ENCODE measurements at regions not wholly inside any gene's neighbourhood (a gene's known extent, or its start where the extent isn't known, plus 50 kb on each side); places are given as distances from the start of the nearest gene placed in this dataset.
"Not testable (repeated sequence)": the region's sequence is repeated elsewhere in the genome, so short reads cannot be mapped to it uniquely, and the experiment has no call there.

- no peak for DNase-seq
Measured at GRCh38 chr4:116275006-116275405, 810.4 kb downstream of the TRAM1L1 start.

- no peak for DNase-seq
Measured at GRCh38 chr4:116272336-116272735, 813.0 kb downstream of the TRAM1L1 start.

GRCh38 chr4:116260931-116261330 is 824.4 kb downstream of the TRAM1L1 start:
- not testable (repeated sequence) for DNase-seq

DNA sequence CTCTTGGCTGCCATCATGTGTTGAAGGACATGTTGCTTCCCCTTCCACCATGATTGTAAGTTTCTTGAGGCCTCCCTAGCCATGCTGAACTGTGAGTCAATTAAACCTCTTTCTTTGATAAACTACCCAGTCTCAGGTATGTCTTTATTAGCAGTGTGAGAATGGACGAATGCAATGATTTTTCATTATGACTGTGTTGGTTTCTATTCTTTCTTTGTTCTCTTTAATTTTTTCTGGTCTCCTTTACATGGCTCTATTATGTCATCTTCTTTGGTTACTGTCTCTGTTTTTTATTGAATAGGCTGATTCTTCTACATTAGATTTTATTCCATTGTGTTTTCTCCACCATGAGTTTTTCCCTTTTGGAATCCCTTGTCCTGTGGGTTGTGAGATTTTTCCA is 840.6 kb downstream of the TRAM1L1 start:
- no peak for DNase-seq

DNA sequence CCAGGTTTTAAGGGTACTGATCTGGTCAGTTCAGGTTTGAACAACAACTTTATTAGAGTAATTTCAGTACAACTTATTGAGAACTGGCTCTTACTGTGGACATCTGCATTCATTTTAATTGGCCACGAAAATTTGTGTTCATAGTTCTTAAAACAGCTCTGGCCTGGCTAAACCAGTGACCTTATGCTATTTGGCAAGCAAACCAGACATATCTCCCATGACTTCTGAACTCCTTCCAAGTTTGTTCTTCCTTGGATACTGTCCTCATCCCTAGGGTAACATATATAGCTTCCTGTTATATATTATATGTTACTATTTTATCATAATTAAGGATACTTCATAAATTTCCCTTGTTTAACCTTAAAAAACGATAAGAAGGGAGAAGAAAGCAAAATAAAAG is 841.9 kb downstream of the TRAM1L1 start:
- no peak for DNase-seq

DNA sequence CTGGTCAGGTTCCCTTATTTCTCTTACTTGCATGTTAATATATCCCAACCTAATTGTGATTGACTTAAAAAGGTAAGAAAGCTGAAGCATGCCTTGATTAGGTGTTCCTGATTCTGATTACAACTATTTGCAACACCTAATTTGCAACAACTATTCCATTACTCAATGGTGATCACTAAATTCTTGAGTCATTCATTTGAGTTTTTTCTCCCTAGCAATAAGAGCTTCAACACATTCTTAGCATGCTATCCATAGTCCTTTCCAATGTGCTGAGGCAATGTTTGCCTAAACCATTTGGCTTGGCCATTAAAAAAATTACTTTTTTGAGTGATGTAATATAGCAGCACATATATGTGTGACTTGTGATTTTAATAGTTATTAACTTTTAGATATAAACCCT is 851.4 kb downstream of the TRAM1L1 start:
- DNase-seq, result no peak

- not testable (repeated sequence) for DNase-seq
Measured at GRCh38 chr4:116231999-116232398, 853.4 kb downstream of the TRAM1L1 start.

- DNase-seq, result no peak
Measured at GRCh38 chr4:116229420-116229819, 856.0 kb downstream of the TRAM1L1 start.

- DNase-seq, result peak; percentile 28
Measured at GRCh38 chr4:116223040-116223732, 862.2 kb downstream of the TRAM1L1 start.

- DNase-seq, result no peak
Measured at GRCh38 chr4:116217781-116218180, 867.6 kb downstream of the TRAM1L1 start.

DNA sequence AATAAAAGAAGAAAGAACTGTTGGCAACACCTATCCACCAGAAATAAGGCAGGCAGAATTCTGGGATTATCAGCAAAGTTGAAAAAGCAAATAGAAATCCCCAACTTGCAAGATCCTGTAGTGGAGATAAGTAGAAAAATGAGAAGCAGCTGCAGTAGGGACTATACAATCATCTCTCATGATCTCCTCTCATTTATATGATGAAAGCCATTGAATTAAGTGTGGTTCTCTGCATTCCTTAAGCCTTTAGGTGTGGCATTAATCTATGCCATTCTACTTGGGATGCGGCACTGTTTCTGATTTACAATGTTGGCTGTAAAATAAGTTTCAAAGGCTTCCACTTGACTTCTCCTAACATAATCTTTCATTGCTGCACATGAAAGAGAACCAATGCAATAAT is 869.8 kb downstream of the TRAM1L1 start:
- DNase-seq, result no peak

GRCh38 chr4:116202524-116202923 is 882.9 kb downstream of the TRAM1L1 start:
- no peak for DNase-seq

DNA sequence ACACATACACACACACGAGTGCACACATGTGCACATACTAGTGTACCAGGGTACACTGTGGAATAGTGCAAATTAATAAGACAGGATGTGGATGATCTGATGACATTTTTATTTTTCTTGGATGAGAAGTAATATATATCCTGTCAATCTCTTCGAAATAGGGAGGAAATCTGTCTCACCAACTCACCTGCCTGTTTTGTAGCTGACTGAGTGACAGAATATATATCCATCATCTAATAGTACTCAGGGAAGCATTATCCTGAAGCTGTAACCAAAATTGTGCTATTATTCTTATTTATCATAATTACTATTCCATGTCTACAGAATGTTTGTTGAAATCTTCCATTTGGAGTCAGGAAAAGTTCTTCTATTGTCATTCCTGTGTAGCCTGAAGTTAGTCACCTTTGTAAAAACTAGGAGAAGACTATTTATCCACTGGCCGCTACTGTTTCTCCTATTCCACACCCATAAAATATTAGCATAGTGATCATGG is 888.0 kb downstream of the TRAM1L1 start:
- no peak for DNase-seq

DNA sequence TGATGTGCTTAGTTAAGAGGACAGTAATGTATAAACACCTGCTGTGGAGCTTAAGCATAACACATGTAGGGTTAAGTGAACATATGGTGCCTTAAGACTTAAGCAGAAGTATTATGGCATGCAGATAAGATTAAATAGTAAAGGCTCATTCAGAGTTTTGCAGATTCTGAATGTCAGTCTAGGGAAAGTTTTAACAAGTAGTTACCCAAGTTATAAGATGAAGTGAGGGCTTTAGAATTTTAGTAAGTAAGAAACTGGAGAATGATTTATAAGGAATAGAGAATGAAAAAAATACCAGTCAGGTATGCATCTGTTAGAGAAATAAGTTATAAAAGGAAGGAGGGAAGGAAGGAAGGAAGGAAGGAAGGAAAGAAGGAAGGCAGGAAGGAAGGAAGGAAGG is 902.1 kb downstream of the TRAM1L1 start:
- DNase-seq, result no peak

DNA sequence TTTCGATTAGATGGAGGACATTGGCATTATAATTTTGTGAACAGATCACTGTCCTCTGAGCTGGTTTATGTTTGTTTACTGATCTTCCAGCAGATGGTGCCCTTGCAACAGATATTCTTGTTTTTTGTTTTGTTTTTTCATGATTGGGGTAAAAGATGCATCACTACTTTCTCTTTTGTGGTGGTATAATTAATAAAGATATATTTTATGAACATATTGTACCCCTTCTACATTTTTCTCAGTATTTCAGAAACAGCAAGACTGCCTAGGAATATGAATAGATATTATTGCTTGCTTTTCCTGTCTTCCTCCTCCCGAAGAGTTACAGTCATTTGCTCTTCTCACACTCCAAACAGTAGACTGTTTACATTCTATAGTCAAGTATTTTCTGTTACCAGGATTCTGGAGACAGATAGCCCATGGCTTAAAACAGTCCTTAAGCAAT is 905.2 kb downstream of the TRAM1L1 start:
- DNase-seq, result peak; percentile 23

DNA sequence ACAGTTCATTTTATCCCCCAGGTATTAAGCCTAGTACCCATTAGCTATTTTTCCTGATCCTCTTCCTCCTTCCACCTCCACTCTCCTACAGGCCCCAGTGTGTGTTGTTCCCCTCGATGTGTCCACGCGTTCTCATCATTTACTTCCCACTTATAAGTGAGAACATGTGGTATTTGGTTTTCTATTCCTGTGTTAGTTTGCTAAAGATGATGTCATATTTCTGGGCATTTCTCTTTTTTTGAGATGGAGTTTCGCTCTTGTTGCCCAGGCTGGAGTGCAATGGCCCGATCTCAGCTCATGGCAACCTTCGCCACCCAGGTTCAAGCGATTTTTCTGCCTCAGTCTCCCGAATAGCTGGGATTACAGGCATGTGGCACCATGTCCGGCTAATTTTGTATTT is 934.0 kb downstream of the TRAM1L1 start:
- DNase-seq, result not testable (repeated sequence)

DNA sequence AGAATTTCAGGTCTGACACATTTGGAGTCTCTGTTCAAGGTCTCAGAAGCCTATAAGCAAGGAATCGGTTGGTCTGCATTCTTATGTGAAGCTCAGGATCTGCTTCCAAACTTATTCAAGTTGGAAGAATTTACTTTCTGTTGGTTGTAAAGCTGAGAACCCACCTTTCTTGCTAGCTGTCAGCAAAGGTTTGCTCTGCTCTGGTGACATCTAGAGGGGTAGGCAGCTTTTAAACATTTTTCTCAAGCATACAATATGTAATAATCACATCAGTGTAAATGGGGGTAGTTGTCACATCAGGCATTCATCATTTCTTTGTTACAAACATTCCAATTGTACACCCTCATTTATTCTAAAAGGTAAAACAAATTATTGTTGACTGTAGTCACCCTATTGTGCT is 935.2 kb downstream of the TRAM1L1 start:
- no peak for DNase-seq

DNA sequence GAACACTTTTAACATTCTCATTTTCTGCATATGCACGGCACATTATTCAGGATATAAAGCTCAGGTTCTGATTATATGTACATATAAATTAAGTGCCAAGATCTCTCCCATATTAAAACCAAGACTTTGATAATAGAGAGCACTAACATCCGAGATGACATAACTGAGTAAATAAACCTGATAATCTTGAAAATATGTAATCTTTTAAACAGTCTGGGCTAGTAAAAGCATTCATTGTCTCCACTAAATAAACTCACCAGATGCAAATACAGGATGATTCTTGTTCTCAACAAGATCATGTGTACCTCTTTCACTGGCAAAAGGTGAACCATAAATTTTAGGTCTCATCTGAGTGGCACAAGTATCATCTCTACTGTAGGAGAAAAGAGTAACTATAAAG is 942.2 kb downstream of the TRAM1L1 start:
- no peak for DNase-seq

- no peak for DNase-seq
Measured at GRCh38 chr4:116132946-116133345, 952.4 kb downstream of the TRAM1L1 start.

DNA sequence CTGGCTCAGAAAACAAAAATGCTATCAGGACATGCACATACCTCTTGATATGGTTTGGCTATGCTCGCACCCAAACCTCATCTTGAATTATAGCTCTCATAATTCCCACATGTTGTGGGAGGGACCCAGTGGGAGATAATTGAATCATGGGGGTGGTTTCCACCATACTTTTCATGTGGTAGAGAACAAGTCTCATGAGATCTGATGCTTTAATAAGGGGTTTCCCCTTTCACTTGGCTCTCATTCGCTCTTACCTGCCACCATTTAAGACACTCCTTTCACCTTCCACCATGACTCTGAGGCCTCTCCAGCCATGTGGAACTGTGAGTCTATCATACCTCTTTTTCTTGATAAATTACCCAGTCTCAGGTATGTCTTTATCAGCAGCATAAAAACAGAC is 958.6 kb downstream of the TRAM1L1 start:
- no peak for DNase-seq

GRCh38 chr4:116122124-116122523 is 963.3 kb downstream of the TRAM1L1 start:
- no peak for DNase-seq

GRCh38 chr4:116118221-116118620 is 967.2 kb downstream of the TRAM1L1 start:
- DNase-seq, result no peak

DNA sequence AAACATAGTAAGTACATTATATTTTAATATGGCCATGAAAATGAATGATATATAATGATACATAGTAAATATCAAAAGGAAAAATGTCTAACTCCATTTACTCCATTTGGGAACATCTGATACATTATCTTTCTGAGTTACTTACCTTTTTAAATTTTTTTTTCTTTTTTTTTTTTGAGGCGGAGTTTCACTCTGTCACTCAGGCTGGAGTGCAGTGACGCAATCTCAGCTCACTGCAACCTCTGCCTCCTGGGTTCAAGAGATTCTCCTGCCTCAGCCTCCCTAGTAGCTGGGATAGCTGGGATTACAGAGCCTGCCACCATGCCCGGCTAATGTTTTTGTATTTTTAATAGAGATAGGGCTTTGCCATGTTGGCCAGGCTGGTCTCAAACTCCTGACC is 972.5 kb downstream of the TRAM1L1 start:
- DNase-seq, result not testable (repeated sequence)

DNA sequence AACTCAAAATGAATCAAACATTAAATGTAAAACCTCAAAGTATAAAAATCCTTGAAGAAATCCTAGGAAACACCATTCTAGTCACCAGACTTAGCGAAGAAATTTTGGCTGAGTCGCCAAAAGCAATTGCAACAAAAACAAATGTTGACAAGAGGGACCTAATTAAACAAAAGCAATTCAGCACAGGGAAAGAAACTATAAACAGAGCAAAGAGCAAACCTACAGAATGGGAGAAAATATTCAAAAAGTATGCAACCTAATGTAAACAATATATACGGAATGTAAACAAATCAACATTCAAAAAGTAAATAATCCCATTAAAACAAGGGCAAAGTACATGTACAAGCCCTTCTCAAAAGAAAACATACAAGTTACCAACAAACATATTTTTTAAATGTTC is 974.7 kb downstream of the TRAM1L1 start:
- DNase-seq, result no peak

- DNase-seq, result no peak
Measured at GRCh38 chr4:116108606-116109005, 976.8 kb downstream of the TRAM1L1 start.

Data from retina (tissue), 1 donor.